ENCODE measurements at regions not wholly inside any gene's neighbourhood (a gene's known extent, or its start where the extent isn't known, plus 50 kb on each side); places are given as distances from the start of the nearest gene placed in this dataset.
A peak's percentile ranks its signal among the peaks of the same experiment; 100 is the strongest.

DNA sequence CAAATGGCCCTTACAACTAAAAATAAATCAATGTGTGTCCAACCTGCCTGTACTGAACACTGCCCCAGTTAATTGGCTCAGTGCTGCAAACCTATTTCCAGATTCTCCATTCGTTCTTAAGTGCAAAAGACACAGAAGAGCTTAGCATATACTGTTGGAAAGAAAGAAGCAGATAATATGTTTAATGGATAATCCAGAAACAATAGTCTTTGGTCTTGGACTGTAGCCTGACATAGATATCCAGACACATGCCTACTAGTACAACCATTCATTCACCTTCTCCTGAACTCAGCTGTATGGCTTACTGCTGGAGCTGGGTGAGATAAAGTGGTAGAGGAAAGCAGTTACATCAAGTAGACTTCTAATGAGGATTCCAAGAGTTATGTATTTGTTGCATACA is 77.0 kb downstream of the LUZP4 start:
- no peak overlapping the region for H3K4me3 ChIP-seq (ENCODE audit: control insufficient read depth, low read depth, low read length)
- DNase-seq (ENCODE audit: low read depth): no peak
- TF ChIP-seq, protein P1, sequence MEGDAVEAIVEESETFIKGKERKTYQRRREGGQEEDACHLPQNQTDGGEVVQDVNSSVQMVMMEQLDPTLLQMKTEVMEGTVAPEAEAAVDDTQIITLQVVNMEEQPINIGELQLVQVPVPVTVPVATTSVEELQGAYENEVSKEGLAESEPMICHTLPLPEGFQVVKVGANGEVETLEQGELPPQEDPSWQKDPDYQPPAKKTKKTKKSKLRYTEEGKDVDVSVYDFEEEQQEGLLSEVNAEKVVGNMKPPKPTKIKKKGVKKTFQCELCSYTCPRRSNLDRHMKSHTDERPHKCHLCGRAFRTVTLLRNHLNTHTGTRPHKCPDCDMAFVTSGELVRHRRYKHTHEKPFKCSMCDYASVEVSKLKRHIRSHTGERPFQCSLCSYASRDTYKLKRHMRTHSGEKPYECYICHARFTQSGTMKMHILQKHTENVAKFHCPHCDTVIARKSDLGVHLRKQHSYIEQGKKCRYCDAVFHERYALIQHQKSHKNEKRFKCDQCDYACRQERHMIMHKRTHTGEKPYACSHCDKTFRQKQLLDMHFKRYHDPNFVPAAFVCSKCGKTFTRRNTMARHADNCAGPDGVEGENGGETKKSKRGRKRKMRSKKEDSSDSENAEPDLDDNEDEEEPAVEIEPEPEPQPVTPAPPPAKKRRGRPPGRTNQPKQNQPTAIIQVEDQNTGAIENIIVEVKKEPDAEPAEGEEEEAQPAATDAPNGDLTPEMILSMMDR (IDR thresholded peaks at IDR 0.05; ENCODE audit: control insufficient read depth, insufficient read depth, low read depth, low read length, missing control alignments): no peak

GRCh38 chrX:115367455-115367854 is 77.9 kb downstream of the LUZP4 start:
- peak; percentile 35 for DNase-seq (ENCODE audit: low read depth)
- TF ChIP-seq, protein P1 (IDR thresholded peaks at IDR 0.05; ENCODE audit: control insufficient read depth, insufficient read depth, low read depth, low read length, missing control alignments): no peak
- no peak overlapping the region for H3K4me3 ChIP-seq (ENCODE audit: control insufficient read depth, low read depth, low read length)

DNA sequence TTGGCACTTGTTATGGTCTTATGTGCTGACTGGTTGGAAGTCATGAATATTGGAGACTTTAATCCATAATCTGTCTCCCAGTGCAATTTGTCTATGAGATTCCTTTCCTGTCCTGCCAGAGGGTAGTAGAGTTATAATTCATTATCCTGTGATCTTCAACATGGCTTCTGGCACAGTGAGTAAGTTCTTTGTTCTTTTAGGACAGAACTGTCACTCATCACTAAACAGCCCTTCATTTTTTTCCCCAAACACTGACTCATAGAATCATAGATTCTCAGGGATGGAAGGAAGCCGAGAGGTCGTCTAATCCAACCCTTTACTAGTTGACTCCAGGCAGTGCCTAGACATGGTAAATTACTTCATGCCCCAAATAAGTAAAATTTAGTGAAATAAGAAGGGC is 78.4 kb downstream of the LUZP4 start:
- TF ChIP-seq, protein P1 (IDR thresholded peaks at IDR 0.05; ENCODE audit: control insufficient read depth, insufficient read depth, low read depth, low read length, missing control alignments): no peak
- DNase-seq (ENCODE audit: low read depth): no peak
- H3K4me3 ChIP-seq (ENCODE audit: control insufficient read depth, low read depth, low read length): no peak overlapping the region

GRCh38 chrX:115368876-115369275 is 79.4 kb downstream of the LUZP4 start:
- H3K4me3 ChIP-seq (ENCODE audit: control insufficient read depth, low read depth, low read length): no peak overlapping the region
- no peak for DNase-seq (ENCODE audit: low read depth)
- TF ChIP-seq, protein P1 (IDR thresholded peaks at IDR 0.05; ENCODE audit: control insufficient read depth, insufficient read depth, low read depth, low read length, missing control alignments): no peak

DNA sequence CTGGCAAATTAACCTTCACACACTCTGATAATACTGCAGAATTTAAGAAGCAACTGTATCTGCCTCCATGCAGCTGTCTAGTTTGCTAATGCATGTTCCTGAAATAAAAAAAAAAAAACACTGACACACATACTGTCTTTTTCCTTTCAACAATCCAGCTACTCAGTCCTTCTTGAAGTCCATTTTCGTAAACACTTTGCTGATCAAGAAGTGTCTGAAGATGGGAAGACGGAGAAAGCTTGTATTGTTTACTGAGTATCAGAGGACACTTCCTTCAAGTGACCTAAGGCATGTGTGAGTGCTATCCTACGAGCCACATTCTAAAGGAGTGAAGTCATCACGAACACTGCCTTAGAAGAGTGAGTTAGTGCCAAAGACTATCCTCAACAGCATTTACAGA is 82.6 kb downstream of the LUZP4 start:
- H3K4me3 ChIP-seq (ENCODE audit: control insufficient read depth, low read depth, low read length): no peak overlapping the region
- TF ChIP-seq, protein P1 (IDR thresholded peaks at IDR 0.05; ENCODE audit: control insufficient read depth, insufficient read depth, low read depth, low read length, missing control alignments): no peak
- no peak for DNase-seq (ENCODE audit: low read depth)

- TF ChIP-seq, protein P1 (IDR thresholded peaks at IDR 0.05; ENCODE audit: control insufficient read depth, insufficient read depth, low read depth, low read length, missing control alignments): no peak
- no peak for DNase-seq (ENCODE audit: low read depth)
Measured at GRCh38 chrX:115373308-115373707, 83.8 kb downstream of the LUZP4 start.

GRCh38 chrX:115378471-115378870 is 89.0 kb downstream of the LUZP4 start:
- DNase-seq (ENCODE audit: low read depth): peak; percentile 44
- H3K4me3 ChIP-seq (ENCODE audit: control insufficient read depth, low read depth, low read length): no peak overlapping the region
- TF ChIP-seq, protein P1 (IDR thresholded peaks at IDR 0.05; ENCODE audit: control insufficient read depth, insufficient read depth, low read depth, low read length, missing control alignments): peak; percentile 6

More at GRCh38 chrX:115373308-115373707, 83.8 kb downstream of the LUZP4 start:
- no peak overlapping the region for H3K4me3 ChIP-seq (ENCODE audit: control insufficient read depth, low read depth, low read length)

Measured in AG09309 (cell line).